GM12891 (cell line): ENCODE measurements at regions not wholly inside any gene's neighbourhood (a gene's known extent, or its start where the extent isn't known, plus 50 kb on each side); places are given as distances from the start of the nearest gene placed in this dataset.

Experiments
- DNase-seq: peaks from one replicate; pipeline ENCODE4 v3.0.0; 2011; ENCODE audit warnings: low spot score; ENCODE audit not compliant: insufficient read length
- FAIRE-seq: peaks from 2 replicates; lab custom pipeline; 2011; peaks lifted over from hg19 to GRCh38; lab: Jason Lieb, UNC
- PAX5 ChIP-seq: IDR thresholded peaks from 2 replicates; pipeline ENCODE4 v1.6.1; 2011; ENCODE audit warnings: low read length, moderate library complexity, mild to moderate bottlenecking; ENCODE audit not compliant: insufficient read depth, severe bottlenecking
- POLR2A ChIP-seq: IDR thresholded peaks from 2 replicates; pipeline ENCODE4 v1.6.1; 2011; ENCODE audit warnings: low read depth, low read length, control low read depth
- POLR2AphosphoS5 ChIP-seq: IDR thresholded peaks from 2 replicates; pipeline ENCODE4 v1.6.1; 2011; ENCODE audit warnings: low read depth, low read length, control low read depth
- POU2F2 ChIP-seq: IDR thresholded peaks from 2 replicates; pipeline ENCODE4 v1.6.1; 2011; ENCODE audit warnings: low read depth, mild to moderate bottlenecking, control low read depth, low read length, moderate library complexity
- SPI1 ChIP-seq: IDR thresholded peaks from 2 replicates; pipeline ENCODE4 v1.6.1; 2011; ENCODE audit warnings: low read depth, low read length, control low read depth
- TAF1 ChIP-seq: IDR thresholded peaks from 2 replicates; pipeline ENCODE4 v1.6.1; 2011; ENCODE audit warnings: low read depth, low read length, control low read depth

DNA sequence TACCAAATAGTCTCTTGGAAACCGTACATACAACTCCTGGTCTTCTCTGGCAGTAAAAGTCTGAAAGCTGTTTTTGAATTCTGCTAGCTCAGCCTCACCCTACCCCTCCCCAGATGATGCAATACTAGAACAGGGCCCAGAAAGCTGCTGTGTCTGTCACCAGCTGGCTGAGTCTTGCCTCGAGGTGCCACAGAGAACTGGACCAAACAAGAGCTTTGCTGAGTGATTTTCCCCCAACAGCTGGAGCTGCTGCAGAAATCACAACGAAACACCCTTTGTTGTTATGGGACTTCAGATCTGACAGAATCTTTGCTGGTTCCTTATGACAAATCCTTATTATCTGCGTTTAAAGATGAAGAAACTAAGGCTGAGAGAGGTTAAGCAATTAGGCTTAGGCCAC, 134.1 kb downstream of the SPAG6 start:
- TF ChIP-seq POU2F2 (no peak), PAX5 (no peak), POLR2AphosphoS5 (no peak), TAF1 (no peak), POLR2A (no peak), SPI1 (no peak)
- FAIRE-seq, result no peak
- DNase-seq, result no peak

DNA sequence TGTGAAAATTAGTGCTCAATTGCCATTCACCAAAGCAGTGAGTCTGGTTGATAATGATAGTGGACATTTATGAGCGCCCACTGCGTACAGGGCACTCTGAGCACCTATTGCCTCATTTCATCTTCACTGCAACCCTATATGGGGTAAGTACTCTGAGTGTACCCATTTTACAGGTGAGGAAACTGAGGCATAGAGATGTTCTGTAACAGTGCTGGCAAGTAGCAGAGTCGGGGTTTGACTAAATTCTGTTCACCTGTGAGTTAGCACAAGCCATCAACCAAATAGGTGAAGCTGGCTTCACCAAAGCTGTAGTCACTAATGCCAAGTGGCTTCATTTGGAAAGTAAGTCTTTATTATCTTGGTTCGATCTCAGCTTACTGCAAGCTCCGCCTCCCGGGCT, 135.8 kb downstream of the SPAG6 start:
- FAIRE-seq (no peak), DNase-seq (no peak)
- TF ChIP-seq POLR2AphosphoS5 (no peak), PAX5 (no peak), POLR2A (no peak), POU2F2 (no peak)

DNA sequence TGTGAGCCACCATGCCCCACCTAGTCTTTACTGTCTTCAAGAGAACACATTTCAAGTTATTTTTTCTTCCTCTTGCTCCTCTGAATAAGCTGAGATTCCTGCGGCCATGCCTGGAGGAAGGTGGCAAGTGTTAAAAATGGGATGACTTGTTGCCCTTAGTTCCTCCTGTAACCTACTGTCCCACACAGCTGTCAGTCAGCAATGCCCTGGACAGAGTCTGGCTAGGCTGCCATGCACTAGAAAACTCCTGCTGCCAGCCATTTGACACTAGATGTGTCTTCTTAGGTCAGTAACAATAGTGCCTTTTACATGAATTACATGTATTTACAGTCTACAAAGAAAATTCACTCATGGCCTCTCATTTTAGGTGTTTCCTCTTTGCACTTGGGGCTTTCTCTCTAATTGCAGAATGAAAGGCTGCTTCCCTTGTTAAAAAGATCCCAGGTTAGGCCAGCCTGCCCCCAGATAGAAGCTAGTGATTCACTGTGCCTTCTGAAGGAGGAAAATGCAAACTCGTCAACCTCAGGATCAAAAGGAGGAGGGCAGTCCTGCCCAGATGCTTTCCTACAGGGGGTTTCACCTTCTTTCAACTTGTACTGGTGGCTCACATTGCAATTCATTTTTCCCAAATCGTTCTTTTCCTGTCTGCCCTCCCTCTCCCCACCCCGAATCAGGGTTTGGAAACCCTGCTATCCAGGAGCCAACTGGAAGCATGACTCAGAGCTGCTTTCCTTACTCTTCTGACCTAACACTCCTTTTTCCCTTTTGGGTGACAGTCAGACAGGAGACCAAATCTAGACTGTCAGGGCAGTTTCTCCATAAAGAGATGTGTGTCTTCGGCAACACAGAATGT, 136.6 kb downstream of the SPAG6 start:
- no peak for FAIRE-seq
- TF ChIP-seq PAX5 (no peak), POLR2AphosphoS5 (no peak), POU2F2 (no peak), SPI1 (no peak)
- DNase-seq, result no peak

DNA sequence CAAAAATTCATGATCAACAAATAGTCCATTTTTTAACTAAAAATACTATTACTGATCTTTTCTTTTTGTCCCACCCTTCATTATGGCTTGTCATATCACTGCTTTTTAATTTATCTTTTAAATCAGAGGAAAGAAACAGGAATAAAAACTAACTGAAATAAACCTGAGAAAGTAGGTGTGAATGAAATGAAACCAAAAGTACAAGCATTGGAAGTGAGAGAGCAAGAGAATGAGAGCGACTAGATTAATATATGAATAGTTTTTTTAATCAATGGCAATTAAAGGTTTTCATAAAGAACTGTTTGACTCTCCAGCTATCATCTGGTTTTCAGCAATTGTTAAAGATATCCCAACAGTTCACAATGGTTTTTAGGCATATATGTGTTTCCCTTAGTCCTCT, 137.8 kb downstream of the SPAG6 start:
- TF ChIP-seq POU2F2 (no peak), TAF1 (no peak), POLR2A (no peak), POLR2AphosphoS5 (no peak), SPI1 (no peak), PAX5 (no peak)
- FAIRE-seq (no peak), DNase-seq (no peak)
